Activated CD4-positive, alpha-beta T cell treated with anti-CD3 and anti-CD28 coated beads for 36 hours (primary cell): ENCODE measurements at regions not wholly inside any gene's neighbourhood (a gene's known extent, or its start where the extent isn't known, plus 50 kb on each side); places are given as distances from the start of the nearest gene placed in this dataset.

Experiments
- ATAC-seq: fragments of 200-7000 bp; cut with Tn5 transposase; one replicate; pipeline ENCODE4 v1.10.0; 2021; ENCODE audit warnings: mild to moderate bottlenecking, moderate library complexity
- CTCF ChIA-PET: fragments of 350-600 bp; sonication (Branson Sonifier 250); formaldehyde crosslinking; loops from one replicate; lab custom pipeline; 2021; ENCODE audit warnings: antibody characterized with exemption; lab: Charles Lee
- POLR2A ChIA-PET: fragments of 350-600 bp; sonication (Branson Sonifier 250); formaldehyde crosslinking; loops from one replicate; lab custom pipeline; 2021; ENCODE audit warnings: antibody characterized with exemption, inconsistent platforms; lab: Charles Lee
- DNase-seq: peaks from one replicate; pipeline ENCODE4 v3.0.0-alpha.2; 2020
- H3K27ac Mint-ChIP-seq: one replicate; pipeline ENCODE4 v1.8.0; 2021; ENCODE audit warnings: mixed read lengths
- H3K27me3 Mint-ChIP-seq: one replicate; pipeline ENCODE4 v1.8.0; 2021; ENCODE audit warnings: mixed read lengths
- H3K36me3 Mint-ChIP-seq: one replicate; pipeline ENCODE4 v1.8.0; 2021; ENCODE audit warnings: low read depth, mixed read lengths
- H3K4me1 Mint-ChIP-seq: one replicate; pipeline ENCODE4 v1.8.0; 2021; ENCODE audit warnings: mixed read lengths
- H3K4me3 Mint-ChIP-seq: one replicate; pipeline ENCODE4 v1.8.0; 2021; ENCODE audit warnings: mild to moderate bottlenecking, moderate library complexity, mixed read lengths
- H3K9me3 Mint-ChIP-seq: one replicate; pipeline ENCODE4 v1.8.0; 2021; ENCODE audit warnings: low read depth, mixed read lengths
- intact Hi-C, 2 experiments: fragments of 100-400 bp; cut with DNase I in 1 of 2; cut with micrococcal nuclease in 1 of 2; formaldehyde crosslinking; loops; one replicate each; pipeline versions ENCODE4 v1.14.2 to v1.15.1; 2022 to 2024; cut with DNase I, micrococcal nuclease

DNA sequence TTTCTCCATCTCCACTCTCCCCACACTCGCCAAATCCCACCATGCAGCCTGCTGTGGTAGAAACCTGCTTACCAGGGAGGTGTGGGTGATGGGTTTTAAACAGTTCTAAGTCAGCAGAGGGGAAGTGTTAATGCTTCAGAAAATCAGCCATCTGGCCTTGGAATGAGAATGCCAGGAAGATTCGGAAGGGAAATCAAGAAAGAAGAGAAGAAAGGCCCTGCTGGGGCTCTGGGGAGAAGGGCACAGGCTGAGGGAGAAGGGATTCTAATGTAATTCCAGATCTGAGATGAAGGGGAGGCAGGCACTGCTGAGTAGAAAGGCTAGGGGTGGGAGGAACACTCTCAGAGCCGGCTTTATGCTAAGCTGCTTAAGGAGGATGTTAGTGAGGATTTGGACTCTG lies 434.7 kb upstream of the DMAC1 start:
- CTCF ChIA-PET = no interaction called here

DNA sequence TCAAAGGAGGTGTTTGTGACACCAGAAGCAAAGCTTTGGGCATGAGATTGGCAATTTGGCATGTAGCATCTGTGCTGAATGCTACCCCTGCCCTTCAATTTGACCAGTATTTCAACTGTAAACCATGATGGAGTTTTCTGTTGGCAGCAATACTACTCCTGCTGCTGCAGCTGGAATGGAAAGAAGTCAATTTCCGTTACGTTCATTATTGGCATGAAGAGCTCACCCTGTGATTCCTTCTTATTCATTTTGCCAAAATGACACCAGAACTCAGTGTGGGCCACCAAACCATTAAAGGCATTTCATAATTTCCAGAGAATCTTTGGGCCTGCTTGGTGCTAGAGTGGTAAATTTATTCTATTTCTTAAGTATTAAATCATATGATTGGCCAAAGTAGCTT lies 433.1 kb upstream of the DMAC1 start:
- Mint-ChIP-seq H3K4me3 (no peak overlapping the region), H3K27ac (no peak overlapping the region), H3K36me3 (no peaks in the 10 kb centered on the region), H3K4me1 (no peaks in the 10 kb centered on the region), H3K27me3 (peaks cover 4% of the 10 kb centered on the region), H3K9me3 (no peaks in the 10 kb centered on the region)
- DNase-seq = no peak
- ATAC-seq = no peak
- CTCF ChIA-PET = no interaction called here
- POLR2A ChIA-PET = no interaction called here
- intact Hi-C loops = no loop called here

More for the DNA sequence above, 434.7 kb upstream of the DMAC1 start:
- intact Hi-C loops = no loop called here
- Mint-ChIP-seq H3K36me3 (no peaks in the 10 kb centered on the region), H3K27ac (no peak overlapping the region), H3K9me3 (no peaks in the 10 kb centered on the region), H3K4me3 (no peak overlapping the region), H3K4me1 (no peaks in the 10 kb centered on the region), H3K27me3 (peaks cover 4% of the 10 kb centered on the region)
- POLR2A ChIA-PET = no interaction called here
- no peak for ATAC-seq
- no peak for DNase-seq

DNA sequence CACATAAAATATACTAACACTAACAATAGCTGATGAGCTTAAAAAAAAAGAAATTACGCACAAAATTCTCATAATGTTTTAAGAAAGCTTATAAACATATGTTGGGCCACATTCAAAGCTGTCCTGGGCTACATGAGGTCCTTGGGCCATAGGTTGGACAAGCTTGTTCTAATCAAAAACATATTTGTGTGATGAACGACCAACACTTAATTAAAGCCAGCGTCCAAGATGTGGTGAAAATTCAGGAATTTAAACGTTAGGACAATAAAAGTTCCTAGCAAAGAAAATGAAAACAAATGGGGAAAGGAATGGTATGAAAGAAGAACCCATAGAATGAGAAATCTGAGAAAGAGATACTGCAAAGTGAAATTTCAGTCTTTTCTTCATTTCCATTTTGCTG lies 429.6 kb upstream of the DMAC1 start:
- ChIA-PET CTCF (no interaction called here), POLR2A (no interaction called here)
- Mint-ChIP-seq H3K27me3 (peaks cover 1% of the 10 kb centered on the region), H3K9me3 (no peaks in the 10 kb centered on the region), H3K4me1 (no peaks in the 10 kb centered on the region), H3K27ac (no peak overlapping the region), H3K36me3 (no peaks in the 10 kb centered on the region), H3K4me3 (no peak overlapping the region)
- no peak for DNase-seq
- intact Hi-C loops = no loop called here
- ATAC-seq = no peak

DNA sequence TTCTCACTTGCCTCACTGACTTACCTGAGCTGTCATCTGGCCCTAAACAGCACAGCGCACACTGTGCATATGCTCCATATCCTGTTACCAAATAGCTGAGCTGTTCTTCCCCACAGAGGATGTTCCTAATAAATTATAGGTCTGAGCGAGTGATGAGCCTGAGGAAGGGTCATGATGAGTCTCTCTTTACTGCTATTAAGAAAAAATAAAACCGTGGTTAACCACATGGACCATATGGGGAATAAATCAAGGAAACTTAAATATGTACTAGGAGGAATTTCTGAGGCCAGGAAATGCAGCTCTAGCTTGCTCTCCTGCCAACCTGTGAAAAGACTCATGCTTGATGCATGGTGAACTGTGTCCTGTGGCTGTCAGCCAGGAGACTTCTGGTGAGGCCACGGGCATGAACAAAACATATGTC lies 424.8 kb upstream of the DMAC1 start:
- ChIA-PET CTCF (no interaction called here), POLR2A (no interaction called here)
- intact Hi-C loops = no loop called here
- DNase-seq = no peak
- ATAC-seq = no peak
- H3K4me3 Mint-ChIP-seq = no peak overlapping the region
- H3K4me1 Mint-ChIP-seq = no peaks in the 10 kb centered on the region
- H3K27ac Mint-ChIP-seq = no peak overlapping the region
- H3K27me3 Mint-ChIP-seq = no peaks in the 10 kb centered on the region
- no peaks in the 10 kb centered on the region for H3K36me3 Mint-ChIP-seq
- no peaks in the 10 kb centered on the region for H3K9me3 Mint-ChIP-seq

DNA sequence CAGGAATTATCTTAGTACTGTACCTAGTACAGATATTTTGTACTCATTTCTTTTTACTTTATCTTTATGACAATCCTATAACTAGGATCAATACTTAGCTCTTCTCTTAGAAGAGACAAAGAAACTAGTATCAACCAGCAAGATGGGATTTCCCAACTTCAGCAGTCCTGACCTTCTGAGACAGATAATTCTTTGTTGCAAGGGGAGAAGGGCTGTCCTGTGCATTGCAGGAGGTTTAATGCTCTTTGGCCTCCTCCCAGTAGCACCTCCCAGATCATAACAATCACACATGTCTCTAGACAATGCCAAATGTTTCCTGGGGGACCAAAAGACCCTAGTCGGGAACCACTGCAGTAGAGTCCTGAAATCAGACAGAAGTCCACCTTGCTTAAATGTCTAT lies 424.3 kb upstream of the DMAC1 start:
- ATAC-seq (no peak), DNase-seq (no peak)
- H3K27ac Mint-ChIP-seq = no peak overlapping the region
- H3K4me1 Mint-ChIP-seq = no peaks in the 10 kb centered on the region
- H3K4me3 Mint-ChIP-seq = no peak overlapping the region
- POLR2A ChIA-PET = no interaction called here
- intact Hi-C loops = no loop called here
- no peaks in the 10 kb centered on the region for H3K27me3 Mint-ChIP-seq
- CTCF ChIA-PET = no interaction called here
- no peaks in the 10 kb centered on the region for H3K36me3 Mint-ChIP-seq
- no peaks in the 10 kb centered on the region for H3K9me3 Mint-ChIP-seq

DNA sequence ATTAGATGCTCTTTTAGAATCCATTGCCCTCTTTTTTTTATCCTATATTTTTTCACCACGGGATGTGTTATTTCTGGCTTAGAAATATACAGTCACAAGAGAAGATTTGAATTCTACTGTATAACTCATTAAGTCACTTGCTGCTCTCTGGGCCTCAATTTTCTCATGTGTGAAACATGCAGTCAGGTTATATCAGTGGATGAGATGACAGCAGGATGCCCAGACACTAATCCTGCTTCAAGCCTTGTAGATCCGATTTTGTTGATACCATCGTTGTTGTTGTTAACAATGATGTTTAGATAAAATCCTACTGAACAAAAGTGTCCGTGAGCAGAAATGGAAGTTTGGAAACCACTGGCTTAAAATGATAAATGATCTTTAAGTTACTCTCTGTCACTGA lies 421.9 kb upstream of the DMAC1 start:
- H3K27me3 Mint-ChIP-seq = no peaks in the 10 kb centered on the region
- ATAC-seq = no peak
- intact Hi-C loops = no loop called here
- no peak for DNase-seq
- POLR2A ChIA-PET = no interaction called here
- no peaks in the 10 kb centered on the region for H3K4me1 Mint-ChIP-seq
- H3K4me3 Mint-ChIP-seq = no peak overlapping the region
- H3K36me3 Mint-ChIP-seq = no peaks in the 10 kb centered on the region
- H3K9me3 Mint-ChIP-seq = no peaks in the 10 kb centered on the region
- no peak overlapping the region for H3K27ac Mint-ChIP-seq
- CTCF ChIA-PET = no interaction called here

DNA sequence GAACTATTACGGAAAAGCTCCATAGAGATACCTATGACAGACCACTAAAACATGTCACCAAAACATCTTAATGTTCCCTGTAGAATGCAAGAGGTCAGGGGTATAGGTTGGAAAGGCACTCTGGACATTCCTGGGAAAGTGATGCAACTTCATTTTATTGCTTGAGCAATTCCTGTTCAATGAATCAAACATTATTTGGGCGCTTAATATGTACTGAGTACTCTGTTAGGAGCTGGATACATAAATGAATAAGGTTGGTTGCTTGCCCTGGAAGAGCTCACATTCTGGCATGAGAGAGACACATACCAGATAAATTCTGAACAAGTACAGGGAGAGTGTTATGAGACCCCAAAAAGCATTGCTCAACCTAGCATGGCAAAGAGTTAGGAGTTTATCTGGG lies 408.9 kb upstream of the DMAC1 start:
- intact Hi-C loops = no loop called here
- ChIA-PET POLR2A (no interaction called here), CTCF (no interaction called here)

DNA sequence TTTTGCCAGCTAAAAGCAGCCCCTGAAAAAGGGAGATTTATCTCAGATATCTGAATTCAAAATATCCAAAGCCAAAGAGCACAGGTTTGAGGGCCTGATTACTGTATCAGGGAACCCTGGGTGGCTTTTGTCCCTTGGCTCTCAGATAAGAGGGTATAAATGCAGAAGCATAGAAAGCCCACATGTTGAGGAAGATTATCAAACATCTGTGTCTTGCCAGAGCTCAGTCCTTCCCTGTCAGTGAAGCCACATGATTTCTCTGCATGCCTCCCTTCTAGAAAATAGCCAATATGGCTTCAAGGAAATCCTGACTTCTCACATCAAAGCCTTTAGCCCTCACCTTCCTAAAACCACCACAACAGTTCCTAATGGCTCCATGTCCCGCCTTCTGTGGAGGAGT lies 408.0 kb upstream of the DMAC1 start:
- Mint-ChIP-seq H3K4me3 (no peak overlapping the region), H3K36me3 (no peaks in the 10 kb centered on the region), H3K9me3 (no peaks in the 10 kb centered on the region), H3K4me1 (peaks cover 2% of the 10 kb centered on the region), H3K27me3 (no peaks in the 10 kb centered on the region), H3K27ac (no peak overlapping the region)
- ATAC-seq (no peak), DNase-seq (no peak)
- ChIA-PET CTCF (no interaction called here), POLR2A (no interaction called here)
- intact Hi-C loops = no loop called here

More for the DNA sequence above, 408.9 kb upstream of the DMAC1 start:
- DNase-seq (no peak), ATAC-seq (no peak)
- no peak overlapping the region for H3K27ac Mint-ChIP-seq
- no peaks in the 10 kb centered on the region for H3K9me3 Mint-ChIP-seq
- H3K36me3 Mint-ChIP-seq = no peaks in the 10 kb centered on the region
- no peaks in the 10 kb centered on the region for H3K27me3 Mint-ChIP-seq
- H3K4me3 Mint-ChIP-seq = no peak overlapping the region
- H3K4me1 Mint-ChIP-seq = peaks cover 2% of the 10 kb centered on the region

DNA sequence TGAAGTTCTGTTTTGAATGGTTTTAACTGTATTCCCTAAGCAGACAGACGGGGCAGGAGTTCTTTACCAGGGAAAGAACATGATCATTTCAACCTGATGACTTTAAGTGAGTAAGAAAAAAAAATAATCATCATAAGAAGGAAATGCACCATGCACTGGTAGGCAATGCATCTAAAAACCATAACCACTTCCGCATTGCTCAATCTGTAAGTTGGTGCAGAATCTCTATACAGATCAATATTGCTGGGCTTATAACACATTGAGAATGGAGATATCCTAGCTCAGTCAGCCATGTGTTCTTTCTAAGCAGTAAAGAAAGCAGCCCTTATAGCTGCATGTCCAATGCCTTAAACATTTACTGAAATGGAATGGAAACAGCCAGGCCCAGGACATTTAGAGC lies 407.1 kb upstream of the DMAC1 start:
- no peaks in the 10 kb centered on the region for H3K36me3 Mint-ChIP-seq
- H3K27me3 Mint-ChIP-seq = no peaks in the 10 kb centered on the region
- ATAC-seq (no peak), DNase-seq (no peak)
- CTCF ChIA-PET = no interaction called here
- intact Hi-C loops = no loop called here
- no peaks in the 10 kb centered on the region for H3K9me3 Mint-ChIP-seq
- peaks cover 2% of the 10 kb centered on the region for H3K4me1 Mint-ChIP-seq
- POLR2A ChIA-PET = no interaction called here
- H3K27ac Mint-ChIP-seq = no peak overlapping the region
- no peak overlapping the region for H3K4me3 Mint-ChIP-seq

DNA sequence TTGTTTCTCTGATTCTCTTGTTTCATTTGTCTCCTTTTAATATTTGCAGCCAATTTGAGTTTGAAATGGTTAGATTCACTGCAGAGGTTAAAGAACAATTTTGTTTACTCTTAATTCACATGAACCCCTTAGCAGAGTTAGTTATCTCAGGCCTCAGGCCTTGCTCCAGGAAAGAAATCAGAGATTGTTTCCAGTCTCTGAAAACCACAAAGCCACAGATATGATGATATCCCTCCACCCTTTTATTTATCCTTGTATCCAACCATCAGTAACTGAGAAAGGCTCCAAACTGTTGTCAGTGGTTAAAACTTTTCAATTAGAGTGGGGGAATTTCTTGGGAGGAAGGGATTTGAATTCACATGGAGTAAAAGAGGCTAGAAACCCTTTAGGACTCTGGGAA lies 406.0 kb upstream of the DMAC1 start:
- Mint-ChIP-seq H3K9me3 (no peaks in the 10 kb centered on the region), H3K27me3 (no peaks in the 10 kb centered on the region), H3K27ac (no peak overlapping the region), H3K36me3 (no peaks in the 10 kb centered on the region), H3K4me3 (no peak overlapping the region), H3K4me1 (peaks cover 2% of the 10 kb centered on the region)
- intact Hi-C loops = no loop called here
- no peak for ATAC-seq
- CTCF ChIA-PET = no interaction called here
- no peak for DNase-seq
- POLR2A ChIA-PET = no interaction called here

DNA sequence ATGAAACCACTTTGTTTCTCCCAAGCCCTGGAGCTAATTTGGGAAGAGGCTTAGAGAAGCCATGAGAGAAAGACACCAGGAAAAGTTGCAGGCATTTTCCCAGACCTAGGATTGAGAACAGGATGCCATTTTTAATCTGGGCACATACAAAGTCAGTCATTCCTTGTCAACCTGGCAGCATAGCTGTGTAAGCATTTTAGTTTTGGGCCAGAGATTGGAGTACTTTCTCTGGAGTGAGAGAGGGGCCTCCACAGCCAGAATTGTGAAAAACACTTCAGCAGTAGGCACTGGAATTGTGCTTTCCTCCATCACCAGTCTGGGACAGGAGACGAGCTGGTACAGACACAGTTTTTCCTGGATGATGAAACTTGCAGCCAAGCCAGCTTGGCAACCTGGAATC lies 390.3 kb upstream of the DMAC1 start:
- POLR2A ChIA-PET = no interaction called here
- Mint-ChIP-seq H3K9me3 (peaks cover 23% of the 10 kb centered on the region), H3K4me3 (no peak overlapping the region), H3K4me1 (peaks cover 13% of the 10 kb centered on the region), H3K27ac (no peak overlapping the region), H3K27me3 (peaks cover 4% of the 10 kb centered on the region), H3K36me3 (peaks cover 3% of the 10 kb centered on the region)
- intact Hi-C loops = loop anchor here (5.0 kb wide), 3 partner anchors 213 to 1433 kb away; partner anchors contain the start of genes DMAC1 (in 1 of the 2) and KDM4C (in 1 of the 2)
- DNase-seq (no peak), ATAC-seq (no peak)
- CTCF ChIA-PET = no interaction called here

DNA sequence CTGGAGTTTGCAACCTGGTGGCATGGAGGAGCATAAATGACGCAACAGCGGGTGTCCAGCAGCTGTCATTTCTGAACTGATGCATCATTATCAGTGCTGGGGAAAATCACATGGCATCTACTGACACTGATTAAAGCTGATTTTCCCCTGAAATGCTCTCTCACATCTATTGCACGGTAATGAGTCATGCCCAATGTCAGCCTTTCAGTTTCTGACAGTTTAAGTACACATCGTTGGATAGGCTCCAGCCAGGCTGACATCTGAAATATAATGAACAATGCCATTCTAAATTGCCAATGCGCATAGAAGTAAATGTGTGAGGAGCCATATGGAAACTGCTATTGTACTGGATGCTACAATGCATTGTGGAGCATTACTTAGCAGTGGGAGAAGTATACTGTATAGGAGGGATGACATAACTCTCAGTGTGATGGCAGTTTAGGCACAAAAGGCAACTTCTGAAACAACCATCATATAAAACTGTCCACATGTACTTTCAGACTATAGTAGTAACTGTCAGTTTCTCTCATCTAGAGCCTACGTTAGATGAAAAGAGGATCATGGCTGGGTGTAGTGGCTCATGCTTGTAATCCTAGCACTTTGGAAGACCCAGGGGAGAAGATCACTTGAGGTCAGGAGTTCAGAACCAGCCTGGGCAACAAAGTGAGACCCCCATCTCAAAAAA lies 389.3 kb upstream of the DMAC1 start:
- peaks cover 2% of the 10 kb centered on the region for H3K27me3 Mint-ChIP-seq
- peak; percentile 94 for ATAC-seq
- intact Hi-C loops = loop anchor here (5.0 kb wide), 3 partner anchors 212 to 1432 kb away; partner anchors contain the start of genes DMAC1 (in 1 of the 2) and KDM4C (in 1 of the 2)
- H3K9me3 Mint-ChIP-seq = peaks cover 23% of the 10 kb centered on the region
- ChIA-PET POLR2A (no interaction called here), CTCF (interaction anchor here (0.6 kb wide), 1 partner anchor 73 kb away, joined by 3 read pairs; no protein-coding TSS in a partner anchor)
- no peak overlapping the region for H3K27ac Mint-ChIP-seq
- peaks cover 3% of the 10 kb centered on the region for H3K36me3 Mint-ChIP-seq
- H3K4me1 Mint-ChIP-seq = peaks cover 13% of the 10 kb centered on the region
- no peak overlapping the region for H3K4me3 Mint-ChIP-seq
- peak; percentile 61 for DNase-seq
